ENCODE measurements at regions not wholly inside any gene's neighbourhood (a gene's known extent, or its start where the extent isn't known, plus 50 kb on each side); places are given as distances from the start of the nearest gene placed in this dataset.

DNA sequence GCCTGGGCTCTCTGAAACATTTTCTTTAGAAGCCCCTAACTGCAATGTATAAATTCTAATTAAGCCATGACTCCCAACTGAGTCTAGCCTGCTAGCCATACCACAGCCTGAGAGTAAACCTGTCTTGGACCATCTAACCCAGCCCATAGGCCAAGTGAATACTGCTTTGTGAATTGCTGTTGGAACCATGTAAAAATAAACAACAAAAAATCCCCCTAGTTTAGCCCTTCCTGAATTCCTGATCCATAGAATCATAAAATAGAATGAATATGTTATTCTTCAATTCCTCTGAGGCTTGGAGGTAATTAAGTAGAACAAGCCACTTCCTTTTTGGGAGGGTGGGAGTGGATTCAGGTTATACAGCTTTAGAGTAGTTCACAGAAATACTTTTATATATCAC lies 1496.4 kb downstream of the MRPL39 start:
- TF ChIP-seq EZH2 (IDR thresholded peaks at IDR 0.05): no peak
- no peak for TF ChIP-seq POLR2AphosphoS5 (IDR thresholded peaks at IDR 0.05; ENCODE audit: borderline replicate concordance, low read depth, low read length)

All from SK-N-MC (cell line).